H9 (cell line): ENCODE measurements at regions not wholly inside any gene's neighbourhood (a gene's known extent, or its start where the extent isn't known, plus 50 kb on each side); places are given as distances from the start of the nearest gene placed in this dataset.

Source experiments
- DNase-seq: peaks from one replicate; pipeline ENCODE4 v3.0.0-alpha.2; 2017
- H2AFZ ChIP-seq: one replicate; pipeline ENCODE4 v1.6.1; 2013; ENCODE audit warnings: mild to moderate bottlenecking, low read length, control low read depth, moderate library complexity
- H2AK5ac ChIP-seq: 2 replicates; pipeline ENCODE4 v1.6.1; 2013; ENCODE audit warnings: low read length, control low read depth, mixed read lengths; ENCODE audit not compliant: insufficient read length
- H2BK120ac ChIP-seq: one replicate; pipeline ENCODE4 v1.6.1; 2013; ENCODE audit warnings: low read depth, mild to moderate bottlenecking, low read length, control low read depth, inconsistent platforms; ENCODE audit not compliant: poor library complexity, severe bottlenecking
- H2BK12ac ChIP-seq: 2 replicates; pipeline ENCODE4 v1.6.1; 2013; ENCODE audit warnings: low read length, control low read depth, mixed read lengths, low read depth; ENCODE audit not compliant: insufficient read length
- H2BK15ac ChIP-seq: 2 replicates; pipeline ENCODE4 v1.6.1; 2013; ENCODE audit warnings: low read depth, low read length, control low read depth
- H2BK20ac ChIP-seq: one replicate; pipeline ENCODE4 v1.6.1; 2013; ENCODE audit warnings: low read depth, mild to moderate bottlenecking, low read length, control low read depth, inconsistent platforms; ENCODE audit not compliant: poor library complexity, severe bottlenecking
- H2BK5ac ChIP-seq: 2 replicates; pipeline ENCODE4 v1.6.1; 2013; ENCODE audit warnings: low read length, control low read depth, mixed read lengths; ENCODE audit not compliant: insufficient read length
- H3K14ac ChIP-seq: 2 replicates; pipeline ENCODE4 v1.6.1; 2013; ENCODE audit warnings: low read length, control low read depth; ENCODE audit not compliant: insufficient read depth
- H3K18ac ChIP-seq: 2 replicates; pipeline ENCODE4 v1.6.1; 2013; ENCODE audit warnings: low read depth, mild to moderate bottlenecking, mixed read lengths, low read length, control low read depth; ENCODE audit not compliant: insufficient read length
- H3K23ac ChIP-seq: 2 replicates; pipeline ENCODE4 v1.6.1; 2013; ENCODE audit warnings: low read length, control low read depth, mixed read lengths, low read depth; ENCODE audit not compliant: insufficient read length
- H3K23me2 ChIP-seq: 2 replicates; pipeline ENCODE4 v1.6.1; 2013; ENCODE audit warnings: low read depth, mild to moderate bottlenecking, mixed read lengths, low read length, control low read depth; ENCODE audit not compliant: insufficient read length, poor library complexity, severe bottlenecking
- H3K27ac ChIP-seq: 2 replicates; pipeline ENCODE4 v1.5.1; 2013; ENCODE audit warnings: low read length, control low read depth, mixed read lengths, low read depth; ENCODE audit not compliant: insufficient read length
- H3K27me3 ChIP-seq: 2 replicates; pipeline ENCODE4 v1.6.1; 2013; ENCODE audit warnings: low read length, control low read depth, inconsistent platforms; ENCODE audit not compliant: insufficient read depth
- H3K4ac ChIP-seq: 2 replicates; pipeline ENCODE4 v1.6.1; 2013; ENCODE audit warnings: low read depth, mild to moderate bottlenecking, control low read depth, inconsistent platforms, low read length, moderate library complexity
- H3K4me1 ChIP-seq: 2 replicates; pipeline ENCODE4 v1.6.1; 2013; ENCODE audit warnings: low read length, control low read depth, inconsistent platforms; ENCODE audit not compliant: insufficient read depth
- H3K4me2 ChIP-seq: 2 replicates; pipeline ENCODE4 v1.6.1; 2013; ENCODE audit warnings: low read length, control low read depth, mixed read lengths; ENCODE audit not compliant: insufficient read length, insufficient read depth
- H3K56ac ChIP-seq: 2 replicates; pipeline ENCODE4 v1.6.1; 2013; ENCODE audit warnings: low read depth, mild to moderate bottlenecking, mixed read lengths, low read length, control low read depth; ENCODE audit not compliant: insufficient read length
- H3K79me1 ChIP-seq: 2 replicates; pipeline ENCODE4 v1.6.1; 2013; ENCODE audit warnings: low read depth, mild to moderate bottlenecking, moderate library complexity, low read length, control low read depth, inconsistent platforms; ENCODE audit not compliant: insufficient read depth, poor library complexity, severe bottlenecking
- H3K79me2 ChIP-seq: 2 replicates; pipeline ENCODE4 v1.6.1; 2013; ENCODE audit warnings: low read length, control low read depth, inconsistent platforms; ENCODE audit not compliant: insufficient read depth
- H3K9ac ChIP-seq: 2 replicates; pipeline ENCODE4 v1.6.1; 2013; ENCODE audit warnings: low read length, control low read depth, mixed read lengths; ENCODE audit not compliant: insufficient read length; ENCODE audit errors: extremely low read depth
- H3K9me3 ChIP-seq: one replicate; pipeline ENCODE4 v1.6.1; 2013; ENCODE audit warnings: low read depth, low read length, inconsistent platforms; ENCODE audit not compliant: control insufficient read depth
- H3T11ph ChIP-seq: one replicate; pipeline ENCODE4 v1.6.1; 2013; ENCODE audit warnings: mild to moderate bottlenecking, low read length, control low read depth, inconsistent platforms
- H4K20me1 ChIP-seq: one replicate; pipeline ENCODE4 v1.6.1; 2013; ENCODE audit not compliant: control insufficient read depth, insufficient read length, insufficient read depth
- H4K5ac ChIP-seq: 2 replicates; pipeline ENCODE4 v1.6.1; 2013; ENCODE audit warnings: low read depth, mild to moderate bottlenecking, mixed read lengths, low read length, control low read depth; ENCODE audit not compliant: insufficient read length
- H4K8ac ChIP-seq: replicated peaks from 2 replicates; pipeline ENCODE4 v1.6.1; 2013; ENCODE audit warnings: low read length, control low read depth, mixed read lengths, low read depth; ENCODE audit not compliant: insufficient read length
- H4K91ac ChIP-seq: 2 replicates; pipeline ENCODE4 v1.6.1; 2013; ENCODE audit warnings: low read depth, mild to moderate bottlenecking, moderate library complexity, mixed read lengths, low read length, control low read depth; ENCODE audit not compliant: insufficient read length
- H3K27ac Mint-ChIP-seq, 3 experiments: 2 replicates in 2 of 3; 3 replicates in 1 of 3; pipeline ENCODE4 v1.8.0; 2020 to 2021; ENCODE audit warnings: mixed read lengths in 3 of 3, mild to moderate bottlenecking in 1 of 3, moderate library complexity in 1 of 3
- H3K27me3 Mint-ChIP-seq: 2 replicates; pipeline ENCODE4 v1.8.0; 2021; ENCODE audit warnings: low read depth, mild to moderate bottlenecking, moderate library complexity, mixed read lengths
- H3K36me3 Mint-ChIP-seq, 3 experiments: 2 replicates in 2 of 3; 3 replicates in 1 of 3; pipeline ENCODE4 v1.8.0; 2020 to 2021; ENCODE audit warnings: low read depth in 3 of 3, mixed read lengths in 3 of 3; ENCODE audit not compliant: insufficient read depth in 1 of 3
- H3K4me1 Mint-ChIP-seq, 2 experiments: 2 replicates each; pipeline ENCODE4 v1.8.0; 2020; ENCODE audit warnings: mixed read lengths in 2 of 2
- H3K4me3 Mint-ChIP-seq, 2 experiments: 2 replicates in 1 of 2; 3 replicates in 1 of 2; pipeline ENCODE4 v1.8.0; 2020 to 2021; ENCODE audit warnings: mild to moderate bottlenecking in 2 of 2, mixed read lengths in 2 of 2, moderate library complexity in 1 of 2
- H3K9me3 Mint-ChIP-seq, 2 experiments: 2 replicates in 1 of 2; 3 replicates in 1 of 2; pipeline ENCODE4 v1.8.0; 2020; ENCODE audit warnings: mild to moderate bottlenecking in 2 of 2, mixed read lengths in 2 of 2, moderate library complexity in 1 of 2
- CTCF ChIP-seq: fragments of 200-600 bp; sonication (generic); conservative IDR thresholded peaks from 3 replicates; pipeline ENCODE4 v1.8.0; 2021; ENCODE audit warnings: antibody characterized with exemption, mild to moderate bottlenecking
- WGBS: extraction: QIAGEN DNeasy Blood & Tissue Kit; methylation state at CpG from one replicate; pipeline ENCODE4 v1.1.7; 2013; ENCODE audit warnings: missing lambda C conversion rate, low lambda C conversion rate, mixed read lengths; ENCODE audit not compliant: insufficient read length; ENCODE audit errors: extremely low coverage; 5-methylcytosine and 5-hydroxymethylcytosine counted together

DNA sequence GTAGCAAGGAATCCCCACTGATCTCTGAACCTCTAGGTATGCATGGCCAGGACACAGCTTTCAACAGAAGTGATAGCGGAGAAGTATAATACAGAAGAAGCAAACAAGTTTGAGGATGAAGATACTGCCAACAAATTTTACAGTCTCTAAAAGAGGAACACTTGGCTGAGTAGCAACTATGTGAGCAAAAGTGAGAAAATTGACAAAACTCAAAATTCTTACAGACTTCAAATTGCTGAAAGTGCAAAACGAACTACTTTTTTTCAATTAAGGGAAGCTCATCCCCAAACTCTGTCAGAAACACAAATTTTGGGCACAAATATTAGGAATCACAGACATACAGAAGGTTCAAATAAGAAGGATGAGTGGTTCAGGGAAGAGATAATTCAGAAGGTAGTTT lies 1324.6 kb downstream of the LRFN5 start:
- Mint-ChIP-seq H3K4me3 (no peak overlapping the region), H3K27ac (no peak overlapping the region), H3K4me1 (no peaks in the 10 kb centered on the region), H3K9me3 (peaks cover 2 to 9% of the 10 kb centered on the region in 2 experiments; a peak in 3 of 5 replicates), H3K36me3 (peaks cover 0 to 4% (median 0%) of the 10 kb centered on the region in 3 experiments; a peak in 3 of 7 replicates), H3K27me3 (no peaks in the 10 kb centered on the region; the same call in 1 of the 2 replicates)
- no peak overlapping the region for H2AK5ac ChIP-seq
- H2BK15ac ChIP-seq = no peak overlapping the region
- no peak overlapping the region for H3K4ac ChIP-seq
- no peak overlapping the region for H3K14ac ChIP-seq
- no peak overlapping the region for H2BK12ac ChIP-seq
- H3K9me3 ChIP-seq = no peaks in the 10 kb centered on the region
- H4K91ac ChIP-seq = no peak overlapping the region
- no peak overlapping the region for H4K5ac ChIP-seq
- no peak overlapping the region for H2AFZ ChIP-seq
- no peaks in the 10 kb centered on the region for H3K79me1 ChIP-seq
- no peaks in the 10 kb centered on the region for H3K27me3 ChIP-seq
- no peak overlapping the region for H3K18ac ChIP-seq
- no peak overlapping the region for H4K8ac ChIP-seq
- H4K20me1 ChIP-seq = no peaks in the 10 kb centered on the region
- H3K27ac ChIP-seq = no peak overlapping the region
- H3K56ac ChIP-seq = no peak overlapping the region
- no peak overlapping the region for H3T11ph ChIP-seq
- H3K4me1 ChIP-seq = no peaks in the 10 kb centered on the region
- no peak overlapping the region for H2BK20ac ChIP-seq
- H3K9ac ChIP-seq = no peak overlapping the region
- H2BK120ac ChIP-seq = no peak overlapping the region
- H3K79me2 ChIP-seq = no peaks in the 10 kb centered on the region
- no peak for TF ChIP-seq CTCF
- H3K23ac ChIP-seq = no peak overlapping the region
- no peak overlapping the region for H3K4me2 ChIP-seq
- H2BK5ac ChIP-seq = no peak overlapping the region
- DNase-seq = no peak
- WGBS = no CpG with 5 or more reads among the region's 2 CpGs
- no peaks in the 10 kb centered on the region for H3K23me2 ChIP-seq
